ENCODE measurements at regions not wholly inside any gene's neighbourhood (a gene's known extent, or its start where the extent isn't known, plus 50 kb on each side); places are given as distances from the start of the nearest gene placed in this dataset.

- no peak for DNase-seq
- Mint-ChIP-seq H3K27me3 (no peaks in the 10 kb centered on the region), H3K4me1 (no peaks in the 10 kb centered on the region), H3K36me3 (ENCODE audit: low read depth) (no peaks in the 10 kb centered on the region), H3K9me3 (peaks cover 3% of the 10 kb centered on the region), H3K27ac (no peak overlapping the region), H3K4me3 (no peak overlapping the region)
- intact Hi-C loops (cut with micrococcal nuclease), result no loop called here
These were observed 121.8 kb upstream of the PCDH9 start for GRCh38 chr13:67351909-67352308.

DNA sequence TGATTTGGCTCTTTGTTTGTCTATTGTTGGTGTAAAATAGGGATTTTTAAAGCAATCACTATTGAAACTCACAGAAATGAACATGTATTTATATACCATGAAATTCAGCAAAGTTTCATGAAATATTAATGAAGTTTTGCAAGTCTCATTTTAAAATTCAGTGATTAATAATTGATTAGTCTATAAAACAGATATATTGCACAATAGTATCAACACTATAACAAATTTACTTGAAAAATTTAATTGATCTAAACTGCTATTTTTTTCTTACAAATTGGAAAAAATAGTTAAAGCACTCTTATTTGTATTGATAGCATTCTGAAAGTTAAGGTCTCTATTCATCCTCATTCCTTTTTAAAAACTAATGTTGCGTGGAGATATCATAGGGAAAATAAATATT is 121.0 kb upstream of the PCDH9 start:
- Mint-ChIP-seq H3K4me1 (no peaks in the 10 kb centered on the region), H3K27ac (no peak overlapping the region), H3K4me3 (no peak overlapping the region), H3K36me3 (ENCODE audit: low read depth) (no peaks in the 10 kb centered on the region), H3K27me3 (no peaks in the 10 kb centered on the region), H3K9me3 (peaks cover 7% of the 10 kb centered on the region)
- intact Hi-C loops (cut with micrococcal nuclease), result no loop called here
- no peak for DNase-seq

- no peak for DNase-seq
- intact Hi-C loops (cut with micrococcal nuclease), result no loop called here
- H3K9me3 Mint-ChIP-seq, result peaks cover 8% of the 10 kb centered on the region
- H3K4me3 Mint-ChIP-seq, result no peak overlapping the region
- H3K27ac Mint-ChIP-seq, result no peak overlapping the region
- no peaks in the 10 kb centered on the region for H3K36me3 Mint-ChIP-seq (ENCODE audit: low read depth)
- H3K27me3 Mint-ChIP-seq, result no peaks in the 10 kb centered on the region
- no peaks in the 10 kb centered on the region for H3K4me1 Mint-ChIP-seq
These were observed 113.6 kb upstream of the PCDH9 start for GRCh38 chr13:67343777-67344176.

DNA sequence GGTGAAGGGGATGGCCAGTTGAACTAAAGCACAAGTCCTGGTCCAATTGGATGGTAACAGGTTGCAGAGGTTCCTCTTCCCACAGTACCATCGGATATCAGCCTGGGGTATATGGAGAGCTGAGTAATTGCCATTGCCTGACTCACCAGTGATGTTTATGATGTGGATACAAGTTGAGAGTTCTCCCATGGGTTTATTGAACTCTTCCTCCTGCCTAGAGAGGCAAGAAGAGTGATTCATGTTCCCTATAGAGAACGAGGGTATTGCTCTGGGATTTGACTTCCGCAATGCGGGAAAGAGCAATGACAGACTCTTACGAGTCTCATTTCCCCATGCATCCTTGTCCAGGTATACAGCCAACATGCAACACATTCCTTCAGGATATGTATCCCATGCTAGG is 111.3 kb upstream of the PCDH9 start:
- no peaks in the 10 kb centered on the region for H3K4me1 Mint-ChIP-seq
- no peaks in the 10 kb centered on the region for H3K27me3 Mint-ChIP-seq
- H3K9me3 Mint-ChIP-seq, result peaks cover 8% of the 10 kb centered on the region
- H3K4me3 Mint-ChIP-seq, result no peak overlapping the region
- H3K36me3 Mint-ChIP-seq (ENCODE audit: low read depth), result no peaks in the 10 kb centered on the region
- intact Hi-C loops (cut with micrococcal nuclease), result no loop called here
- DNase-seq, result no peak
- no peak overlapping the region for H3K27ac Mint-ChIP-seq

DNA sequence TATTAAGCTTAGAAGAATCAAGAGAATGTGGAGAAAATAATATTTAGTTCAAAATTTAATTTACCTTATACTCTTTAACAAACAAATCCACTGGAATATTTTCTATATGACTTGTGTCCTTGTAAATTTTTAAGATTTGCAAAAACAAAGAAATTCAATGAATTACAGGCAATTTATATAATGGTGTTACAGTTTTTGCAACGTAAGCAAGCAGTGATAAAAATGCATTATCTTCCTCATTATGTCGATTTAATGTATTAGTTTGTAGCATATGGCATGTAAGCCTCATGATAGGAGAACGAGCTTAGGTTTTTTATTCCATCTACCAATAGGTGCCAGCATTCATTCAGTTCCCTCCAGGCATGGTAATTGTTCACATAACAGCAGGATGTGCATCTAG is 100.0 kb upstream of the PCDH9 start:
- H3K4me1 Mint-ChIP-seq, result no peaks in the 10 kb centered on the region
- no peaks in the 10 kb centered on the region for H3K9me3 Mint-ChIP-seq
- intact Hi-C loops (cut with micrococcal nuclease), result no loop called here
- no peak overlapping the region for H3K4me3 Mint-ChIP-seq
- no peak overlapping the region for H3K27ac Mint-ChIP-seq
- no peak for DNase-seq
- no peaks in the 10 kb centered on the region for H3K27me3 Mint-ChIP-seq
- H3K36me3 Mint-ChIP-seq (ENCODE audit: low read depth), result no peaks in the 10 kb centered on the region

DNA sequence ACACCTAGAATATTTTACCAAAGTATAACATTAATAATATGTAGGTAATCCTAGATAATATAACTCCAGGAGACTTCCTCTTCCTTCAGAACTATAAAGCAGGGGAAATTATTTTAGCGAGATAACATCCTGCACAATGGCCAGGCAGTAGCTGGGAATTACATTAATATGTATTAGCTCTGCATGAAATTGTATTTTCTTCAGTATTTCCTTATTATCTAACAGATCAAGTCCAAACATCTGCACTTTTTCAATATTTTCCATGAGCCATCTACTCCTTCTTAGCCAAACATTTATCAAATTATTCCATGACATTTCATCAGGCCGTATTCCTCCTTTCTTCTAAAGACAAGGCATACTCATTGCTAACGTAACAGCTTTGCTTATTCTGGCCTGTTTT is 98.8 kb upstream of the PCDH9 start:
- DNase-seq, result no peak
- no peak overlapping the region for H3K4me3 Mint-ChIP-seq
- no peaks in the 10 kb centered on the region for H3K27me3 Mint-ChIP-seq
- no peaks in the 10 kb centered on the region for H3K9me3 Mint-ChIP-seq
- intact Hi-C loops (cut with micrococcal nuclease), result no loop called here
- H3K4me1 Mint-ChIP-seq, result no peaks in the 10 kb centered on the region
- no peak overlapping the region for H3K27ac Mint-ChIP-seq
- H3K36me3 Mint-ChIP-seq (ENCODE audit: low read depth), result no peaks in the 10 kb centered on the region

DNA sequence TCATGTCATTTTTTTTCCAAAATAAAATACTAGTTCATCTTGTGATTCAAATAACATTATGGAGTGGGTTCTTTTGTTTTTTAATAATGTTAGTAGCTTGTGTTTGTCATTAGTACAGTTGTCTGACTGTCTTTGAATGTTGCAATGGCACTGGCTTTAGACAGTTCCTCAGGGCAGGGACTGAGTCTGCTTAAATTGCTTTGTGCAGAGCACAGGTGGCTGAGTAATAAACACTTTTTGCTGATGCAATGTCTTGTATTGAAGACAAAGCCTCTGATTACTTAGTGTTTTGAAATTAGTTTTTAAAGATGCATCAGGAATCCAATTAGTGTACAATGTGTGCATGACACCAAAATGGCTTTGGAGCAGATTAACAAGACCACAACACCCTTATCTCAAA is 88.7 kb upstream of the PCDH9 start:
- Mint-ChIP-seq H3K4me1 (no peaks in the 10 kb centered on the region), H3K9me3 (no peaks in the 10 kb centered on the region), H3K27me3 (no peaks in the 10 kb centered on the region), H3K4me3 (no peak overlapping the region), H3K36me3 (ENCODE audit: low read depth) (no peaks in the 10 kb centered on the region), H3K27ac (no peak overlapping the region)
- intact Hi-C loops (cut with micrococcal nuclease), result no loop called here
- DNase-seq, result no peak

DNA sequence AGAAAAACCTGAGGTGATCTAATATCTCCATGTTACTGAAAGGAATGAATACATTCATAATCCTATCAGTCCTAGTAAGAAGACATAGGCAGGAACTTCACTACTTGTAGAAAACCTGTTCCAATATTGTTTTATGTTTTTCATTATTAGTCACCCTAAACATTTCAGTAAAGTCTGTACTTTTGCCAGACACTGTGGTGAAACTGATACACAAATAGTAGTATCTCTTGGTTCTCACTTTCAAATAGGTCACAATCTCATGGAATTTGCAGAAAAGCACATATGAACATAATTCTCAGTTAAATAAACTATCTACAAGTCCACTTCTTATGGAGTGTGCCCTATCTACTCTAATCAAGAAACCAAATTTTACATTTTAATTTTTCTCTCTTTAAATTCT is 88.3 kb upstream of the PCDH9 start:
- no peak for DNase-seq
- intact Hi-C loops (cut with micrococcal nuclease), result no loop called here
- Mint-ChIP-seq H3K27ac (no peak overlapping the region), H3K9me3 (no peaks in the 10 kb centered on the region), H3K27me3 (no peaks in the 10 kb centered on the region), H3K4me3 (no peak overlapping the region), H3K4me1 (no peaks in the 10 kb centered on the region), H3K36me3 (ENCODE audit: low read depth) (no peaks in the 10 kb centered on the region)

- no peaks in the 10 kb centered on the region for H3K27me3 Mint-ChIP-seq
- no peaks in the 10 kb centered on the region for H3K36me3 Mint-ChIP-seq (ENCODE audit: low read depth)
- no peak for DNase-seq
- intact Hi-C loops (cut with micrococcal nuclease), result no loop called here
- no peak overlapping the region for H3K4me3 Mint-ChIP-seq
- H3K4me1 Mint-ChIP-seq, result no peaks in the 10 kb centered on the region
- H3K27ac Mint-ChIP-seq, result no peak overlapping the region
- no peaks in the 10 kb centered on the region for H3K9me3 Mint-ChIP-seq
These were observed 84.3 kb upstream of the PCDH9 start for GRCh38 chr13:67314405-67314804.

GRCh38 chr13:67308004-67308772 is 78.1 kb upstream of the PCDH9 start:
- H3K27me3 Mint-ChIP-seq, result no peaks in the 10 kb centered on the region
- DNase-seq, result no peak

DNA sequence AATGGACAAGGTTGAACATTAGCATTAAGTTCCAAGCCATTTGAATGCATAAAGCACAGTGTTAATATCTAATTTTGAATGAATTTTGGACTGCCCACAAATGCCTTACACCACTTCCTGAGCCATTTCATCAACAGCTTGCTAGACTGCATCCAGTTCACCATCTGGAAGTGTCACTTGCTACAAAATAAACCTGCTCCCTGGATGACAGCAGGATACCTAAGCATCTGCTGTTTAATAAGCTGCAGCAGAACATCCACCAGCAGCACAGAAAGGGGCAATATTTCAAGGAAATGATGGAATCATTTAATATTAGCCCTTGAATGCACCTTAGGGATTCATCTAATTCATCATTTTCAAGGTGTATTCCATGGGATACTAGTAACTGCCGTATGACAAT is 76.6 kb upstream of the PCDH9 start:
- no peaks in the 10 kb centered on the region for H3K27me3 Mint-ChIP-seq
- no peaks in the 10 kb centered on the region for H3K4me1 Mint-ChIP-seq
- intact Hi-C loops (cut with micrococcal nuclease), result no loop called here
- H3K27ac Mint-ChIP-seq, result no peak overlapping the region
- H3K36me3 Mint-ChIP-seq (ENCODE audit: low read depth), result no peaks in the 10 kb centered on the region
- no peak for DNase-seq
- no peak overlapping the region for H3K4me3 Mint-ChIP-seq
- no peaks in the 10 kb centered on the region for H3K9me3 Mint-ChIP-seq

More at GRCh38 chr13:67308004-67308772, 78.1 kb upstream of the PCDH9 start:
- H3K4me3 Mint-ChIP-seq, result no peak overlapping the region
- H3K36me3 Mint-ChIP-seq (ENCODE audit: low read depth), result no peaks in the 10 kb centered on the region
- intact Hi-C loops (cut with micrococcal nuclease), result no loop called here
- no peaks in the 10 kb centered on the region for H3K9me3 Mint-ChIP-seq
- no peaks in the 10 kb centered on the region for H3K4me1 Mint-ChIP-seq
- no peak overlapping the region for H3K27ac Mint-ChIP-seq

DNA sequence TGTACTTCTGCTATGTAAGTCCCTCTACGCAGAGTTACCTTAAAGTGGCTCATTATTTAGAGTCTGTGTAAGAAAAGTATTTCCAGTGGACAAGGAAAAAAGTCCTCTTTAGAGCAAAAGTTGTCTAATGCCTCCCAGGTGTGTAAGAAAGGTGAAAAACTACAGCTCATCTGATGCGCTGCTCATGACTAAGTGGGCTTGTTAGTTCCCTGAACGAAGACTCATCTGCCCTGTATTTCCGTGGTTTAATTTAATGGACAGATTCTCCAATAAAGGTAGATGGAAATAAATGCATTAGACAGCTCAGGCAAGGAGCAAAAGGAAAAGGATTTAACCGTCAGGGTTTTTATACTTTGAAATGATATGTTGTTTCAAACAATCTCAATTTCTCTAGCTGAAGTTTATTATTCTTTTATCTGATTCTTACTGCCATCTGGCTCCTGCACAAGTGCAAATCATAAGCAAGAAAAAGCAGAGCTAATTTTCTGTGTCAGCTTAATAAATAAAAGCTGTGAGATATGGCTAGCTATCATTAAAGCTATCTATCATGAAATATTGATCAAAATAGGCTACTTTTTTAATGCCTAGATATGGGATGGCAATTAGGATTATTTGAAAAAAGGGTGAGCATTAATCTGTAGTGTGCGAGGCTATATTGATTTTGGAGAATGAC is 73.7 kb upstream of the PCDH9 start:
- no peak overlapping the region for H3K4me3 Mint-ChIP-seq
- H3K27ac Mint-ChIP-seq, result no peak overlapping the region
- no peaks in the 10 kb centered on the region for H3K27me3 Mint-ChIP-seq
- no peak for DNase-seq
- H3K4me1 Mint-ChIP-seq, result no peaks in the 10 kb centered on the region
- intact Hi-C loops (cut with micrococcal nuclease), result no loop called here
- H3K36me3 Mint-ChIP-seq (ENCODE audit: low read depth), result no peaks in the 10 kb centered on the region
- no peaks in the 10 kb centered on the region for H3K9me3 Mint-ChIP-seq

DNA sequence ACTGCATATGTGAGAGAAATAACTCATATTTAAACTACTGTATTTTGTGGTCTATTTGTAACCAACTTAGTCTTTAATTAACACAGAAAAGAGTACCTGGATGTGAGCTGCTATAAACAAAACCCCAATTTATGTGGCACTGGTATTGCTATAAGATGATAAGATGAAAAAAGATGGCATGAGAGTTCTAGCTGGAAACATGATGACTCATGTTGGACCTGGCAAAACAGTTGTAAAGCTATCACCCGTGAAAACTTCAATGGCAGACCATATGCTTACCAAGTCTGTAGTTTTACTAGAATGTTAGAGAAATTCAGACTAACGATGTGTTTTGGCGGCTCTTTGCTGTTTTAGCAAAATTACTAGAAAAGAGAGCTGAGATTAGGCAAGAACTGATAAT is 69.6 kb upstream of the PCDH9 start:
- Mint-ChIP-seq H3K4me1 (no peaks in the 10 kb centered on the region), H3K27me3 (no peaks in the 10 kb centered on the region), H3K36me3 (ENCODE audit: low read depth) (no peaks in the 10 kb centered on the region), H3K4me3 (no peak overlapping the region), H3K9me3 (no peaks in the 10 kb centered on the region), H3K27ac (no peak overlapping the region)
- intact Hi-C loops (cut with micrococcal nuclease), result no loop called here
- no peak for DNase-seq

DNA sequence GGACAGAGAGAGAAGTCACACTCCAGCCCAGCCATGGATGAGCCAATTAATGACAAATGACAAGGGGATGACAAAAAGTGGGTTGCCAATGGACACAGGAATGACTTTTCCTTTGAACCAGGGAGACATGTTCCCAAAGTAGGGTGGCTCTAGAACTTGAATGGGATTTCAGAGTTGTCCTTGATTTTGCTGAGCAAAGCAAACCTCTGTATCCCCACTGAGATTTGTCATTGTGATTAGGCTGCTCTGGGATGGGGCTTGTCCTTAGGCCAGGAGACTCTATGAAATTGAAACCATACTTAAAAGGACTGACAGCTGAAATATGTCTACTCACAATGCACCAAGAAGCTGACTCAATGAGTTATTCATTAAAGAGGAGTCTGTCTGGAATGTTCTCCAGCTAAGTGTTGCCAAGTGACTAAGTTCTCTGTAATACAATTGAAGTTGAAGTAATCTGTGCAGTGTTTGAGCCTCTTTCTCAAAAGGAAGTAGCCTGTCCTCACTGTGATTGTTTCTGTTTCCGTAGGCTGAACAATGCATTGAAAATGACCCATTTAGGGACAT is 69.0 kb upstream of the PCDH9 start:
- Mint-ChIP-seq H3K9me3 (no peaks in the 10 kb centered on the region), H3K27me3 (no peaks in the 10 kb centered on the region), H3K27ac (no peak overlapping the region), H3K4me1 (no peaks in the 10 kb centered on the region), H3K36me3 (ENCODE audit: low read depth) (no peaks in the 10 kb centered on the region), H3K4me3 (no peak overlapping the region)
- no peak for DNase-seq
- intact Hi-C loops (cut with micrococcal nuclease), result no loop called here
